OCI-LY1 (cell line): ENCODE measurements at regions not wholly inside any gene's neighbourhood (a gene's known extent, or its start where the extent isn't known, plus 50 kb on each side); places are given as distances from the start of the nearest gene placed in this dataset.

ENCODE experiments used
- EZH2 ChIP-seq: fragments of 200-600 bp; sonication (generic), shearing (Covaris generic); IDR thresholded peaks from 2 replicates; pipeline ENCODE4 v1.8.0; 2017; ENCODE audit warnings: borderline replicate concordance, mixed run types, mild to moderate bottlenecking, antibody characterized with exemption, low read length, moderate library complexity, mixed read lengths
- TF ChIP-seq, protein P1 (sequence below): fragments of 200-600 bp; sonication (generic), shearing (Covaris generic); IDR thresholded peaks from 2 replicates; pipeline ENCODE4 v1.5.1; 2017; ENCODE audit warnings: mild to moderate bottlenecking, antibody characterized with exemption, low read length, moderate library complexity, mixed read lengths

DNA sequence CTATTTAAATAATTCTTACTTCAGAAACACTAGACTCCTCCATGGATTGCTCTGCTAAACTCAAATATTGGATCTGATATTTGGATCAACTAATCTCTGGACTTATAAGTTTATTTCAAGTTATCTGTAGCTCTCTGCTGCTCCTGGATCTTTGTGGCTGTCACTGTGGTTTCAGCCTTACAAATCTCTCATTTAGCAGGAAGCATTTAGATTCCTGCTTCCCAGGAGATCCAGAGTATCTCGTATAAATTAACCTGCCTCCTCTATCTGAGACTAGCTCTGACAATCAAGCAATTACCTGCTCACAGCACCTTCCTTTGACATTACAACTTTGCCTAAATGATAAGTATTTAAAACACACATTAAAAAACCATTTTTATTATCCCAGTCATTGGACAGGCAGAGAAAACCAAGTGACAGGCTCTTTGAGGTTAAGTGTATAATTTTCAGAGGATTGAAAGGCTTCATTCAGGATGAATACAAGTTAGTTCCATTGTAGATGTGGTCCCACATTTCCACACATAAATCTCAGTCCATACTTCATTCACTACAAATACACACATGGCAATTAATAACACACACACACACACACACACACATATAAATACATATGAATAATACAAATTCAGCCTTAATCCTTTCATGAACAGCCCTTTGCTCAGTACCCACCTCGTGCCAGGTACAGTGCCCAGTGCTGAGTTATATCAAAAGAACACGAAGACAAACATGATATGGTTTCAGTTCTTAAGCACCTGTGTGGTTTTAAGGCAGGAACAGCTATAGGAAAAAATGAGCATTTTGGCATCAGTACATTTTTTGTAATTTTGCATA, 55.5 kb upstream of the PLCB1 start:
- TF ChIP-seq, protein P1, sequence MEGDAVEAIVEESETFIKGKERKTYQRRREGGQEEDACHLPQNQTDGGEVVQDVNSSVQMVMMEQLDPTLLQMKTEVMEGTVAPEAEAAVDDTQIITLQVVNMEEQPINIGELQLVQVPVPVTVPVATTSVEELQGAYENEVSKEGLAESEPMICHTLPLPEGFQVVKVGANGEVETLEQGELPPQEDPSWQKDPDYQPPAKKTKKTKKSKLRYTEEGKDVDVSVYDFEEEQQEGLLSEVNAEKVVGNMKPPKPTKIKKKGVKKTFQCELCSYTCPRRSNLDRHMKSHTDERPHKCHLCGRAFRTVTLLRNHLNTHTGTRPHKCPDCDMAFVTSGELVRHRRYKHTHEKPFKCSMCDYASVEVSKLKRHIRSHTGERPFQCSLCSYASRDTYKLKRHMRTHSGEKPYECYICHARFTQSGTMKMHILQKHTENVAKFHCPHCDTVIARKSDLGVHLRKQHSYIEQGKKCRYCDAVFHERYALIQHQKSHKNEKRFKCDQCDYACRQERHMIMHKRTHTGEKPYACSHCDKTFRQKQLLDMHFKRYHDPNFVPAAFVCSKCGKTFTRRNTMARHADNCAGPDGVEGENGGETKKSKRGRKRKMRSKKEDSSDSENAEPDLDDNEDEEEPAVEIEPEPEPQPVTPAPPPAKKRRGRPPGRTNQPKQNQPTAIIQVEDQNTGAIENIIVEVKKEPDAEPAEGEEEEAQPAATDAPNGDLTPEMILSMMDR, result no peak
- TF ChIP-seq EZH2, result no peak
